ENCODE measurements at regions not wholly inside any gene's neighbourhood (a gene's known extent, or its start where the extent isn't known, plus 50 kb on each side); places are given as distances from the start of the nearest gene placed in this dataset.

GRCh38 chr7:46170021-46170420 lies 248.9 kb upstream of the IGFBP3 start (continued):
- TF ChIP-seq ZNF462 (CRISPR knock-in tag; IDR thresholded peaks at IDR 0.05) = no peak
- TF ChIP-seq POLR2AphosphoS5 (IDR thresholded peaks at IDR 0.05; ENCODE audit: low read depth) = no peak
- TF ChIP-seq ETS1 (IDR thresholded peaks at IDR 0.05) = no peak
- TF ChIP-seq STAT1 (IDR thresholded peaks at IDR 0.05; ENCODE audit: unreplicated experiment) = no peak
- no peak for TF ChIP-seq CTCF (conservative IDR thresholded peaks at IDR 0.05; ENCODE audit: low read depth in 2 of 2)
- no peak for TF ChIP-seq ZNF331 (CRISPR knock-in tag; IDR thresholded peaks at IDR 0.05; ENCODE audit: low read depth)
- no peak for TF ChIP-seq NANOG (IDR thresholded peaks at IDR 0.05; ENCODE audit: borderline replicate concordance)
- no peak for TF ChIP-seq CREB1 (CRISPR knock-in tag; IDR thresholded peaks at IDR 0.05; ENCODE audit: low read depth)
